Neural cell (in vitro differentiated cells): ENCODE measurements at regions not wholly inside any gene's neighbourhood (a gene's known extent, or its start where the extent isn't known, plus 50 kb on each side); places are given as distances from the start of the nearest gene placed in this dataset.

Source experiments
- EP300 ChIP-seq: fragments of 450-650 bp; conservative IDR thresholded peaks from 2 replicates; pipeline ENCODE4 v1.6.1; 2014; ENCODE audit warnings: antibody characterized with exemption, mild to moderate bottlenecking, moderate library complexity; ENCODE audit not compliant: poor library complexity, severe bottlenecking
- EZH2 ChIP-seq: fragments of 200-600, 300-800 bp; shearing (Covaris generic), sonication (generic); IDR thresholded peaks from 2 replicates; pipeline ENCODE4 v1.6.1; 2014; ENCODE audit warnings: antibody characterized with exemption, low read length, borderline replicate concordance, mild to moderate bottlenecking; ENCODE audit not compliant: insufficient read depth, poor library complexity, severe bottlenecking
- MXI1 ChIP-seq: fragments of 450-650 bp; conservative IDR thresholded peaks from 2 replicates; pipeline ENCODE4 v1.6.1; 2014; ENCODE audit warnings: antibody characterized with exemption, mild to moderate bottlenecking; ENCODE audit not compliant: poor library complexity, severe bottlenecking
- POLR2AphosphoS5 ChIP-seq: IDR thresholded peaks from 2 replicates; pipeline ENCODE4 v1.6.1; 2012
- RAD21 ChIP-seq: fragments of 450-650 bp; conservative IDR thresholded peaks from 2 replicates; pipeline ENCODE4 v1.6.1; 2014; ENCODE audit warnings: antibody characterized with exemption, mild to moderate bottlenecking, moderate library complexity
- SMC3 ChIP-seq: fragments of 450-650 bp; conservative IDR thresholded peaks from 2 replicates; pipeline ENCODE4 v1.6.1; 2014; ENCODE audit warnings: antibody characterized with exemption, mild to moderate bottlenecking, moderate library complexity; ENCODE audit not compliant: poor library complexity
- TAF1 ChIP-seq: IDR thresholded peaks from 2 replicates; pipeline ENCODE4 v1.6.1; 2012; ENCODE audit warnings: low read depth
- TF ChIP-seq, protein P1 (sequence below): fragments of 450-650 bp; IDR thresholded peaks from 2 replicates; pipeline ENCODE4 v1.5.1; 2014; ENCODE audit warnings: antibody characterized with exemption, mild to moderate bottlenecking, moderate library complexity; ENCODE audit not compliant: poor library complexity, severe bottlenecking
- TF ChIP-seq, protein P2 (sequence below): IDR thresholded peaks from 2 replicates; pipeline ENCODE4 v1.6.1; 2012; ENCODE audit warnings: borderline replicate concordance

DNA sequence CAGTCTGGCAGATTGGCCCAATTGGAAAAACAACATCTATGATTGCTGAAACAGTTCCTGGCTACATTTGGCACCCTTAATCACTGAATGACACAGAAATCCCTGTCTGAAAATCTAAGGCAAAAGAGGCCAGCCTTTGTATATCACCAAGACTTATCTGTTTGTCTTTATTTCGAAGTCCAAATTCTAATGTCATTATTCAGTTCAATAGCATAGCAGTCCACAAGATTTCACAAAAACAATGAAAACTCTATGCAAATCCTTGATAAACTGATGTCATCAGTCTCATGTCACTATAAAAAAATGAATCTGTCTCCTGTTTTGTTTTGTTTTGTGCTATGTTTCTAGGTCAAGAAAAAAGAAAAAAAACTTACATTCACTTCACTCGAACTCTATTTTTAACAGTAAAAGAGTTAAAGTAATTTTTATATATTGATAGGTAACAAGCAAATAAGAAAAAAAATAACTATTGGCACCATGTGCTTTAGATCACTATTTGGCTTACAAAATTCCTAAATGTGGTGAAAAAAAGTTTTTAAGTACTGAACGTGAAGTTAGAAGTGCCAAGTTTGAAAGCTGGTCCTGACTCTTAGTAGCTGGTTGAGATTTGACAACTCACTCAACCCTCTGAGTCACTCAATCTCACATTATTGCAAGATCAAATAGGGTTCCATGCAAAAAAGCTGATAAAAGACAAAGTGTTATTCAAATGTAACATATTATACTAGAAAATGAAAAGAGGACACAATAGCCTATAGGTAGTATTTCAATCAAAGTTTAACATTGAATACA is 359.3 kb downstream of the IRS1 start:
- TF ChIP-seq, protein P1, sequence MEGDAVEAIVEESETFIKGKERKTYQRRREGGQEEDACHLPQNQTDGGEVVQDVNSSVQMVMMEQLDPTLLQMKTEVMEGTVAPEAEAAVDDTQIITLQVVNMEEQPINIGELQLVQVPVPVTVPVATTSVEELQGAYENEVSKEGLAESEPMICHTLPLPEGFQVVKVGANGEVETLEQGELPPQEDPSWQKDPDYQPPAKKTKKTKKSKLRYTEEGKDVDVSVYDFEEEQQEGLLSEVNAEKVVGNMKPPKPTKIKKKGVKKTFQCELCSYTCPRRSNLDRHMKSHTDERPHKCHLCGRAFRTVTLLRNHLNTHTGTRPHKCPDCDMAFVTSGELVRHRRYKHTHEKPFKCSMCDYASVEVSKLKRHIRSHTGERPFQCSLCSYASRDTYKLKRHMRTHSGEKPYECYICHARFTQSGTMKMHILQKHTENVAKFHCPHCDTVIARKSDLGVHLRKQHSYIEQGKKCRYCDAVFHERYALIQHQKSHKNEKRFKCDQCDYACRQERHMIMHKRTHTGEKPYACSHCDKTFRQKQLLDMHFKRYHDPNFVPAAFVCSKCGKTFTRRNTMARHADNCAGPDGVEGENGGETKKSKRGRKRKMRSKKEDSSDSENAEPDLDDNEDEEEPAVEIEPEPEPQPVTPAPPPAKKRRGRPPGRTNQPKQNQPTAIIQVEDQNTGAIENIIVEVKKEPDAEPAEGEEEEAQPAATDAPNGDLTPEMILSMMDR = no peak
- TF ChIP-seq POLR2AphosphoS5 (no peak), EZH2 (no peak), SMC3 (no peak), EP300 (no peak), RAD21 (no peak), TAF1 (no peak), MXI1 (no peak)
- TF ChIP-seq, protein P2, sequence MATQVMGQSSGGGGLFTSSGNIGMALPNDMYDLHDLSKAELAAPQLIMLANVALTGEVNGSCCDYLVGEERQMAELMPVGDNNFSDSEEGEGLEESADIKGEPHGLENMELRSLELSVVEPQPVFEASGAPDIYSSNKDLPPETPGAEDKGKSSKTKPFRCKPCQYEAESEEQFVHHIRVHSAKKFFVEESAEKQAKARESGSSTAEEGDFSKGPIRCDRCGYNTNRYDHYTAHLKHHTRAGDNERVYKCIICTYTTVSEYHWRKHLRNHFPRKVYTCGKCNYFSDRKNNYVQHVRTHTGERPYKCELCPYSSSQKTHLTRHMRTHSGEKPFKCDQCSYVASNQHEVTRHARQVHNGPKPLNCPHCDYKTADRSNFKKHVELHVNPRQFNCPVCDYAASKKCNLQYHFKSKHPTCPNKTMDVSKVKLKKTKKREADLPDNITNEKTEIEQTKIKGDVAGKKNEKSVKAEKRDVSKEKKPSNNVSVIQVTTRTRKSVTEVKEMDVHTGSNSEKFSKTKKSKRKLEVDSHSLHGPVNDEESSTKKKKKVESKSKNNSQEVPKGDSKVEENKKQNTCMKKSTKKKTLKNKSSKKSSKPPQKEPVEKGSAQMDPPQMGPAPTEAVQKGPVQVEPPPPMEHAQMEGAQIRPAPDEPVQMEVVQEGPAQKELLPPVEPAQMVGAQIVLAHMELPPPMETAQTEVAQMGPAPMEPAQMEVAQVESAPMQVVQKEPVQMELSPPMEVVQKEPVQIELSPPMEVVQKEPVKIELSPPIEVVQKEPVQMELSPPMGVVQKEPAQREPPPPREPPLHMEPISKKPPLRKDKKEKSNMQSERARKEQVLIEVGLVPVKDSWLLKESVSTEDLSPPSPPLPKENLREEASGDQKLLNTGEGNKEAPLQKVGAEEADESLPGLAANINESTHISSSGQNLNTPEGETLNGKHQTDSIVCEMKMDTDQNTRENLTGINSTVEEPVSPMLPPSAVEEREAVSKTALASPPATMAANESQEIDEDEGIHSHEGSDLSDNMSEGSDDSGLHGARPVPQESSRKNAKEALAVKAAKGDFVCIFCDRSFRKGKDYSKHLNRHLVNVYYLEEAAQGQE = no peak
